Endothelial cell of umbilical vein (primary cell): ENCODE measurements at regions not wholly inside any gene's neighbourhood (a gene's known extent, or its start where the extent isn't known, plus 50 kb on each side); places are given as distances from the start of the nearest gene placed in this dataset.

Source experiments
- GATA2 ChIP-seq: IDR thresholded peaks from 2 replicates; pipeline ENCODE4 v1.7.0; 2011; ENCODE audit warnings: low read depth, mild to moderate bottlenecking, moderate library complexity, mixed read lengths, low read length; ENCODE audit not compliant: insufficient read length, insufficient read depth
- JUN ChIP-seq: IDR thresholded peaks from 2 replicates; pipeline ENCODE4 v1.6.1; 2011; ENCODE audit warnings: borderline replicate concordance, low read depth; ENCODE audit not compliant: insufficient read length, insufficient read depth
- TF ChIP-seq, protein P1 (sequence below), 2 donors: IDR thresholded peaks; 1 replicate in 1 of 2; 2 replicates in 1 of 2; pipeline ENCODE4 v1.5.1; 2011; ENCODE audit warnings: low read length in 2 of 2, mild to moderate bottlenecking in 2 of 2, moderate library complexity in 2 of 2, control low read depth in 1 of 2, inconsistent platforms in 1 of 2, low read depth in 1 of 2; ENCODE audit not compliant: insufficient read depth in 1 of 2; ENCODE audit errors: extremely low read depth in 1 of 2
- TF ChIP-seq, protein P2 (sequence below): IDR thresholded peaks from 2 replicates; pipeline ENCODE4 v1.6.1; 2011; ENCODE audit not compliant: insufficient read depth, insufficient read length

DNA sequence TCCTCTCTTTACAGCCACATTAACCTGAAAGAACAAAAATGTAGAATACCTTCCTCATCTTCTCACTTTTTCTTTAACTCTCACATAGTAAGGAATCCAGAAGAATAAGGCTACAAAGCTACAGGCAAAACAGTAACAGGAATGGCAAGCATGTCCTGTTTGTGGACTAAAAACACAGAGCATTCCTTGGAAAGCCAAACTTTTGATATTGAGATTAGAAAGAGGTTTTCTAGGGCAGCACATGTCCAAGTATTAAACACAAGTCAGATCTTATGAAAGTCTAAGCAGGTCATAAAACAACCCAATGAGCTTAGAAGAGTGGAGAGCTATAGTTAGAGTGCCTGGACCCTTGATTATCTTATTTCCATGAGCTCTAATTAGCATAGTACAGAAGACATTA, 58.2 kb upstream of the FAM9C start:
- TF ChIP-seq, protein P1, sequence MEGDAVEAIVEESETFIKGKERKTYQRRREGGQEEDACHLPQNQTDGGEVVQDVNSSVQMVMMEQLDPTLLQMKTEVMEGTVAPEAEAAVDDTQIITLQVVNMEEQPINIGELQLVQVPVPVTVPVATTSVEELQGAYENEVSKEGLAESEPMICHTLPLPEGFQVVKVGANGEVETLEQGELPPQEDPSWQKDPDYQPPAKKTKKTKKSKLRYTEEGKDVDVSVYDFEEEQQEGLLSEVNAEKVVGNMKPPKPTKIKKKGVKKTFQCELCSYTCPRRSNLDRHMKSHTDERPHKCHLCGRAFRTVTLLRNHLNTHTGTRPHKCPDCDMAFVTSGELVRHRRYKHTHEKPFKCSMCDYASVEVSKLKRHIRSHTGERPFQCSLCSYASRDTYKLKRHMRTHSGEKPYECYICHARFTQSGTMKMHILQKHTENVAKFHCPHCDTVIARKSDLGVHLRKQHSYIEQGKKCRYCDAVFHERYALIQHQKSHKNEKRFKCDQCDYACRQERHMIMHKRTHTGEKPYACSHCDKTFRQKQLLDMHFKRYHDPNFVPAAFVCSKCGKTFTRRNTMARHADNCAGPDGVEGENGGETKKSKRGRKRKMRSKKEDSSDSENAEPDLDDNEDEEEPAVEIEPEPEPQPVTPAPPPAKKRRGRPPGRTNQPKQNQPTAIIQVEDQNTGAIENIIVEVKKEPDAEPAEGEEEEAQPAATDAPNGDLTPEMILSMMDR (IDR thresholded peaks at IDR 0.05; ENCODE audit: extremely low read depth in 1 of 2, insufficient read depth in 1 of 2, low read depth in 1 of 2, low read length in 2 of 2): no peak
- TF ChIP-seq JUN: no peak
- TF ChIP-seq GATA2: no peak
- TF ChIP-seq, protein P2, sequence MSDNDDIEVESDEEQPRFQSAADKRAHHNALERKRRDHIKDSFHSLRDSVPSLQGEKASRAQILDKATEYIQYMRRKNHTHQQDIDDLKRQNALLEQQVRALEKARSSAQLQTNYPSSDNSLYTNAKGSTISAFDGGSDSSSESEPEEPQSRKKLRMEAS: no peak
